OCI-LY3 (cell line): ENCODE measurements at regions not wholly inside any gene's neighbourhood (a gene's known extent, or its start where the extent isn't known, plus 50 kb on each side); places are given as distances from the start of the nearest gene placed in this dataset.

ENCODE experiments used
- EZH2phosphoT487 ChIP-seq: fragments of 200-600 bp; shearing (Covaris generic); IDR thresholded peaks from 2 replicates; pipeline ENCODE4 v1.6.1; 2018; ENCODE audit warnings: antibody characterized with exemption, mixed run types, low read depth
- TF ChIP-seq, protein P1 (sequence below): fragments of 200-600, 300-600 bp; sonication (generic); IDR thresholded peaks from 2 replicates; pipeline ENCODE4 v1.5.1; 2014; ENCODE audit warnings: antibody characterized with exemption, low read length, low read depth

DNA sequence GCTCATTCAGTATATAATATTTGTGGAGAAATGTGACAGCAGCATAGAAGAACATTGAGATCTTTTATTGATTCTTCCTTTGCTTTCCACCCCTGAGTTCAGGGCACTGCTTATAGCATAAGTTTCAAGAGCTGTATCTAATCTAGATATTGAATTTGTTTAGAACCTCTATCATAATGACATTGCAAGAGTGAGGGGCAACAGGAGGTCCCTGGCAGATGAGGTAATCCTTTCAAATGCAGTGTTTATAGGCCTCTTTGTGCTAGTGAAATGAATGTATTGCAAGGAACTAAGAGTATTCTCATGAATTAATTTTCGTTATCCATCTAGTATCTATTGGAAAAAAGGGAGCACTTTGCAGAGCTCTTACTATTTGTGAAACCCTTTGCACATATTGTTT, 167.2 kb upstream of the FERD3L start:
- TF ChIP-seq, protein P1, sequence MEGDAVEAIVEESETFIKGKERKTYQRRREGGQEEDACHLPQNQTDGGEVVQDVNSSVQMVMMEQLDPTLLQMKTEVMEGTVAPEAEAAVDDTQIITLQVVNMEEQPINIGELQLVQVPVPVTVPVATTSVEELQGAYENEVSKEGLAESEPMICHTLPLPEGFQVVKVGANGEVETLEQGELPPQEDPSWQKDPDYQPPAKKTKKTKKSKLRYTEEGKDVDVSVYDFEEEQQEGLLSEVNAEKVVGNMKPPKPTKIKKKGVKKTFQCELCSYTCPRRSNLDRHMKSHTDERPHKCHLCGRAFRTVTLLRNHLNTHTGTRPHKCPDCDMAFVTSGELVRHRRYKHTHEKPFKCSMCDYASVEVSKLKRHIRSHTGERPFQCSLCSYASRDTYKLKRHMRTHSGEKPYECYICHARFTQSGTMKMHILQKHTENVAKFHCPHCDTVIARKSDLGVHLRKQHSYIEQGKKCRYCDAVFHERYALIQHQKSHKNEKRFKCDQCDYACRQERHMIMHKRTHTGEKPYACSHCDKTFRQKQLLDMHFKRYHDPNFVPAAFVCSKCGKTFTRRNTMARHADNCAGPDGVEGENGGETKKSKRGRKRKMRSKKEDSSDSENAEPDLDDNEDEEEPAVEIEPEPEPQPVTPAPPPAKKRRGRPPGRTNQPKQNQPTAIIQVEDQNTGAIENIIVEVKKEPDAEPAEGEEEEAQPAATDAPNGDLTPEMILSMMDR = no peak
- no peak for TF ChIP-seq EZH2phosphoT487
